ENCODE measurements at regions not wholly inside any gene's neighbourhood (a gene's known extent, or its start where the extent isn't known, plus 50 kb on each side); places are given as distances from the start of the nearest gene placed in this dataset.

- no TSS peak for BruUV-seq (replicated peaks)
- Histone ChIP-seq H3K9me3 (ENCODE audit: control insufficient read depth in 1 of 2, insufficient read depth in 1 of 2, low read depth in 1 of 2, low read length in 2 of 2) (no peaks in the 10 kb centered on the region; a peak in 1 of 4 replicates), H3K9ac (ENCODE audit: low read length) (no peak overlapping the region), H3K79me2 (ENCODE audit: insufficient read depth, low read length) (no peaks in the 10 kb centered on the region), H3K4me3 (replicated peaks in 1 of 2; ENCODE audit: low read depth in 1 of 2, low read length in 2 of 2) (no peak overlapping the region), H3K9me2 (ENCODE audit: insufficient read depth) (no peaks in the 10 kb centered on the region), H3K4me1 (ENCODE audit: control insufficient read depth in 1 of 2, insufficient read depth in 2 of 2, low read length in 2 of 2) (no peaks in the 10 kb centered on the region), H3K27ac (ENCODE audit: low read depth, low read length) (no peak overlapping the region), H3K4me2 (ENCODE audit: low read length) (no peak overlapping the region), H3K27me3 (ENCODE audit: insufficient read depth, low read length) (no peaks in the 10 kb centered on the region), H3K36me3 (ENCODE audit: control insufficient read depth in 1 of 2, insufficient read depth in 2 of 2, low read length in 2 of 2) (no peaks in the 10 kb centered on the region), H2AFZ (ENCODE audit: low read depth, low read length, poor library complexity, severe bottlenecking) (no peak overlapping the region), H4K20me1 (ENCODE audit: insufficient read depth) (no peaks in the 10 kb centered on the region)
- intact Hi-C loops (cut with micrococcal nuclease), result no loop called here
- RAD21 ChIA-PET (ENCODE audit: low non-redundant PET in 1 of 2, low total read pairs in 2 of 2, uncharacterized antibody in 2 of 2, unreplicated experiment in 2 of 2), result no interaction called here
- ATAC-seq, result no peak
- POLR2A ChIA-PET, result no interaction called here
- TF ChIP-seq CTCF (IDR thresholded peaks at IDR 0.05 in 2 of 3, conservative IDR thresholded peaks at IDR 0.05 in 1 of 3; ENCODE audit: borderline replicate concordance in 1 of 3, insufficient read depth in 1 of 3, low read depth in 2 of 3, low read length in 2 of 3) (peak in 1 of 3 experiments; percentile 26; a peak in 1 of 6 replicates), ZNF274 (IDR thresholded peaks at IDR 0.05; ENCODE audit: low read depth, low read length) (no peak), SRF (IDR thresholded peaks at IDR 0.05; ENCODE audit: low read depth) (no peak), RAD21 (IDR thresholded peaks at IDR 0.05; ENCODE audit: low read depth) (0 out of 2 replicates have a peak, but pooled peaks have one; percentile 8), SP1 (IDR thresholded peaks at IDR 0.05; ENCODE audit: low read depth) (no peak)
- CTCF ChIA-PET, result no interaction called here
- DNase-seq (ENCODE audit: low read depth, low spot score), result no peak
Measured at GRCh38 chr13:107144432-107144831, 576.5 kb upstream of the ARGLU1 start.

- RAD21 ChIA-PET (ENCODE audit: low non-redundant PET in 1 of 2, low total read pairs in 2 of 2, uncharacterized antibody in 2 of 2, unreplicated experiment in 2 of 2), result no interaction called here
- intact Hi-C loops (cut with micrococcal nuclease), result no loop called here
- DNase-seq (ENCODE audit: low read depth, low spot score), result no peak
- Histone ChIP-seq H3K36me3 (ENCODE audit: control insufficient read depth in 1 of 2, insufficient read depth in 2 of 2, low read length in 2 of 2) (no peaks in the 10 kb centered on the region), H3K9ac (ENCODE audit: low read length) (no peak overlapping the region), H3K9me3 (ENCODE audit: control insufficient read depth in 1 of 2, insufficient read depth in 1 of 2, low read depth in 1 of 2, low read length in 2 of 2) (no peaks in the 10 kb centered on the region; a peak in 1 of 4 replicates), H3K9me2 (ENCODE audit: insufficient read depth) (no peaks in the 10 kb centered on the region), H3K27ac (ENCODE audit: low read depth, low read length) (no peak overlapping the region), H3K27me3 (ENCODE audit: insufficient read depth, low read length) (no peaks in the 10 kb centered on the region), H3K79me2 (ENCODE audit: insufficient read depth, low read length) (no peaks in the 10 kb centered on the region), H2AFZ (ENCODE audit: low read depth, low read length, poor library complexity, severe bottlenecking) (no peak overlapping the region), H3K4me1 (ENCODE audit: control insufficient read depth in 1 of 2, insufficient read depth in 2 of 2, low read length in 2 of 2) (no peaks in the 10 kb centered on the region), H4K20me1 (ENCODE audit: insufficient read depth) (no peaks in the 10 kb centered on the region), H3K4me2 (ENCODE audit: low read length) (no peak overlapping the region), H3K4me3 (replicated peaks in 1 of 2; ENCODE audit: low read depth in 1 of 2, low read length in 2 of 2) (no peak overlapping the region)
- POLR2A ChIA-PET, result no interaction called here
- no peak for ATAC-seq
- no TSS peak for BruUV-seq (replicated peaks)
- TF ChIP-seq ZNF274 (IDR thresholded peaks at IDR 0.05; ENCODE audit: low read depth, low read length), result no peak
- CTCF ChIA-PET, result no interaction called here
Measured at GRCh38 chr13:107141767-107142166, 573.8 kb upstream of the ARGLU1 start.
